H9 (cell line): ENCODE measurements at regions not wholly inside any gene's neighbourhood (a gene's known extent, or its start where the extent isn't known, plus 50 kb on each side); places are given as distances from the start of the nearest gene placed in this dataset.

ENCODE experiments used
- DNase-seq: peaks from one replicate; pipeline ENCODE4 v3.0.0-alpha.2; 2017
- H2AFZ ChIP-seq: one replicate; pipeline ENCODE4 v1.6.1; 2013; ENCODE audit warnings: mild to moderate bottlenecking, low read length, control low read depth, moderate library complexity
- H2AK5ac ChIP-seq: 2 replicates; pipeline ENCODE4 v1.6.1; 2013; ENCODE audit warnings: low read length, control low read depth, mixed read lengths; ENCODE audit not compliant: insufficient read length
- H2BK120ac ChIP-seq: one replicate; pipeline ENCODE4 v1.6.1; 2013; ENCODE audit warnings: low read depth, mild to moderate bottlenecking, low read length, control low read depth, inconsistent platforms; ENCODE audit not compliant: poor library complexity, severe bottlenecking
- H2BK12ac ChIP-seq: 2 replicates; pipeline ENCODE4 v1.6.1; 2013; ENCODE audit warnings: low read length, control low read depth, mixed read lengths, low read depth; ENCODE audit not compliant: insufficient read length
- H2BK15ac ChIP-seq: 2 replicates; pipeline ENCODE4 v1.6.1; 2013; ENCODE audit warnings: low read depth, low read length, control low read depth
- H2BK20ac ChIP-seq: one replicate; pipeline ENCODE4 v1.6.1; 2013; ENCODE audit warnings: low read depth, mild to moderate bottlenecking, low read length, control low read depth, inconsistent platforms; ENCODE audit not compliant: poor library complexity, severe bottlenecking
- H2BK5ac ChIP-seq: 2 replicates; pipeline ENCODE4 v1.6.1; 2013; ENCODE audit warnings: low read length, control low read depth, mixed read lengths; ENCODE audit not compliant: insufficient read length
- H3K14ac ChIP-seq: 2 replicates; pipeline ENCODE4 v1.6.1; 2013; ENCODE audit warnings: low read length, control low read depth; ENCODE audit not compliant: insufficient read depth
- H3K18ac ChIP-seq: 2 replicates; pipeline ENCODE4 v1.6.1; 2013; ENCODE audit warnings: low read depth, mild to moderate bottlenecking, mixed read lengths, low read length, control low read depth; ENCODE audit not compliant: insufficient read length
- H3K23ac ChIP-seq: 2 replicates; pipeline ENCODE4 v1.6.1; 2013; ENCODE audit warnings: low read length, control low read depth, mixed read lengths, low read depth; ENCODE audit not compliant: insufficient read length
- H3K23me2 ChIP-seq: 2 replicates; pipeline ENCODE4 v1.6.1; 2013; ENCODE audit warnings: low read depth, mild to moderate bottlenecking, mixed read lengths, low read length, control low read depth; ENCODE audit not compliant: insufficient read length, poor library complexity, severe bottlenecking
- H3K27ac ChIP-seq: 2 replicates; pipeline ENCODE4 v1.5.1; 2013; ENCODE audit warnings: low read length, control low read depth, mixed read lengths, low read depth; ENCODE audit not compliant: insufficient read length
- H3K27me3 ChIP-seq: 2 replicates; pipeline ENCODE4 v1.6.1; 2013; ENCODE audit warnings: low read length, control low read depth, inconsistent platforms; ENCODE audit not compliant: insufficient read depth
- H3K4ac ChIP-seq: 2 replicates; pipeline ENCODE4 v1.6.1; 2013; ENCODE audit warnings: low read depth, mild to moderate bottlenecking, control low read depth, inconsistent platforms, low read length, moderate library complexity
- H3K4me1 ChIP-seq: 2 replicates; pipeline ENCODE4 v1.6.1; 2013; ENCODE audit warnings: low read length, control low read depth, inconsistent platforms; ENCODE audit not compliant: insufficient read depth
- H3K4me2 ChIP-seq: 2 replicates; pipeline ENCODE4 v1.6.1; 2013; ENCODE audit warnings: low read length, control low read depth, mixed read lengths; ENCODE audit not compliant: insufficient read length, insufficient read depth
- H3K56ac ChIP-seq: 2 replicates; pipeline ENCODE4 v1.6.1; 2013; ENCODE audit warnings: low read depth, mild to moderate bottlenecking, mixed read lengths, low read length, control low read depth; ENCODE audit not compliant: insufficient read length
- H3K79me1 ChIP-seq: 2 replicates; pipeline ENCODE4 v1.6.1; 2013; ENCODE audit warnings: low read depth, mild to moderate bottlenecking, moderate library complexity, low read length, control low read depth, inconsistent platforms; ENCODE audit not compliant: insufficient read depth, poor library complexity, severe bottlenecking
- H3K79me2 ChIP-seq: 2 replicates; pipeline ENCODE4 v1.6.1; 2013; ENCODE audit warnings: low read length, control low read depth, inconsistent platforms; ENCODE audit not compliant: insufficient read depth
- H3K9ac ChIP-seq: 2 replicates; pipeline ENCODE4 v1.6.1; 2013; ENCODE audit warnings: low read length, control low read depth, mixed read lengths; ENCODE audit not compliant: insufficient read length; ENCODE audit errors: extremely low read depth
- H3K9me3 ChIP-seq: one replicate; pipeline ENCODE4 v1.6.1; 2013; ENCODE audit warnings: low read depth, low read length, inconsistent platforms; ENCODE audit not compliant: control insufficient read depth
- H3T11ph ChIP-seq: one replicate; pipeline ENCODE4 v1.6.1; 2013; ENCODE audit warnings: mild to moderate bottlenecking, low read length, control low read depth, inconsistent platforms
- H4K20me1 ChIP-seq: one replicate; pipeline ENCODE4 v1.6.1; 2013; ENCODE audit not compliant: control insufficient read depth, insufficient read length, insufficient read depth
- H4K5ac ChIP-seq: 2 replicates; pipeline ENCODE4 v1.6.1; 2013; ENCODE audit warnings: low read depth, mild to moderate bottlenecking, mixed read lengths, low read length, control low read depth; ENCODE audit not compliant: insufficient read length
- H4K8ac ChIP-seq: replicated peaks from 2 replicates; pipeline ENCODE4 v1.6.1; 2013; ENCODE audit warnings: low read length, control low read depth, mixed read lengths, low read depth; ENCODE audit not compliant: insufficient read length
- H4K91ac ChIP-seq: 2 replicates; pipeline ENCODE4 v1.6.1; 2013; ENCODE audit warnings: low read depth, mild to moderate bottlenecking, moderate library complexity, mixed read lengths, low read length, control low read depth; ENCODE audit not compliant: insufficient read length
- H3K27ac Mint-ChIP-seq, 3 experiments: 2 replicates in 2 of 3; 3 replicates in 1 of 3; pipeline ENCODE4 v1.8.0; 2020 to 2021; ENCODE audit warnings: mixed read lengths in 3 of 3, mild to moderate bottlenecking in 1 of 3, moderate library complexity in 1 of 3
- H3K27me3 Mint-ChIP-seq: 2 replicates; pipeline ENCODE4 v1.8.0; 2021; ENCODE audit warnings: low read depth, mild to moderate bottlenecking, moderate library complexity, mixed read lengths
- H3K36me3 Mint-ChIP-seq, 3 experiments: 2 replicates in 2 of 3; 3 replicates in 1 of 3; pipeline ENCODE4 v1.8.0; 2020 to 2021; ENCODE audit warnings: low read depth in 3 of 3, mixed read lengths in 3 of 3; ENCODE audit not compliant: insufficient read depth in 1 of 3
- H3K4me1 Mint-ChIP-seq, 2 experiments: 2 replicates each; pipeline ENCODE4 v1.8.0; 2020; ENCODE audit warnings: mixed read lengths in 2 of 2
- H3K4me3 Mint-ChIP-seq, 2 experiments: 2 replicates in 1 of 2; 3 replicates in 1 of 2; pipeline ENCODE4 v1.8.0; 2020 to 2021; ENCODE audit warnings: mild to moderate bottlenecking in 2 of 2, mixed read lengths in 2 of 2, moderate library complexity in 1 of 2
- H3K9me3 Mint-ChIP-seq, 2 experiments: 2 replicates in 1 of 2; 3 replicates in 1 of 2; pipeline ENCODE4 v1.8.0; 2020; ENCODE audit warnings: mild to moderate bottlenecking in 2 of 2, mixed read lengths in 2 of 2, moderate library complexity in 1 of 2
- WGBS: extraction: QIAGEN DNeasy Blood & Tissue Kit; methylation state at CpG from one replicate; pipeline ENCODE4 v1.1.7; 2013; ENCODE audit warnings: missing lambda C conversion rate, low lambda C conversion rate, mixed read lengths; ENCODE audit not compliant: insufficient read length; ENCODE audit errors: extremely low coverage; 5-methylcytosine and 5-hydroxymethylcytosine counted together
- TF ChIP-seq, protein P1 (sequence below): fragments of 200-600 bp; sonication (generic); conservative IDR thresholded peaks from 3 replicates; pipeline ENCODE4 v1.8.0; 2021; ENCODE audit warnings: antibody characterized with exemption, mild to moderate bottlenecking

- DNase-seq = no peak
- no peak overlapping the region for H4K5ac ChIP-seq
- H3K18ac ChIP-seq = no peak overlapping the region
- Mint-ChIP-seq H3K36me3 (no peaks in the 10 kb centered on the region), H3K27ac (peak overlapping the region in 1 of 3 experiments; percentile 74; a peak in 1 of 7 replicates), H3K4me3 (no peak overlapping the region), H3K4me1 (0 out of 4 replicates have a peak, but pooled peaks cover 0 to 2% of the 10 kb centered on the region in 2 experiments), H3K27me3 (no peaks in the 10 kb centered on the region), H3K9me3 (no peaks in the 10 kb centered on the region)
- H3K9me3 ChIP-seq = no peaks in the 10 kb centered on the region
- no CpG with 5 or more reads among the region's 1 CpG for WGBS
- no peak overlapping the region for H3K4me2 ChIP-seq
- H2BK5ac ChIP-seq = no peak overlapping the region
- no peaks in the 10 kb centered on the region for H4K20me1 ChIP-seq
- H2BK20ac ChIP-seq = no peak overlapping the region
- no peak overlapping the region for H2BK15ac ChIP-seq
- TF ChIP-seq, protein P1, sequence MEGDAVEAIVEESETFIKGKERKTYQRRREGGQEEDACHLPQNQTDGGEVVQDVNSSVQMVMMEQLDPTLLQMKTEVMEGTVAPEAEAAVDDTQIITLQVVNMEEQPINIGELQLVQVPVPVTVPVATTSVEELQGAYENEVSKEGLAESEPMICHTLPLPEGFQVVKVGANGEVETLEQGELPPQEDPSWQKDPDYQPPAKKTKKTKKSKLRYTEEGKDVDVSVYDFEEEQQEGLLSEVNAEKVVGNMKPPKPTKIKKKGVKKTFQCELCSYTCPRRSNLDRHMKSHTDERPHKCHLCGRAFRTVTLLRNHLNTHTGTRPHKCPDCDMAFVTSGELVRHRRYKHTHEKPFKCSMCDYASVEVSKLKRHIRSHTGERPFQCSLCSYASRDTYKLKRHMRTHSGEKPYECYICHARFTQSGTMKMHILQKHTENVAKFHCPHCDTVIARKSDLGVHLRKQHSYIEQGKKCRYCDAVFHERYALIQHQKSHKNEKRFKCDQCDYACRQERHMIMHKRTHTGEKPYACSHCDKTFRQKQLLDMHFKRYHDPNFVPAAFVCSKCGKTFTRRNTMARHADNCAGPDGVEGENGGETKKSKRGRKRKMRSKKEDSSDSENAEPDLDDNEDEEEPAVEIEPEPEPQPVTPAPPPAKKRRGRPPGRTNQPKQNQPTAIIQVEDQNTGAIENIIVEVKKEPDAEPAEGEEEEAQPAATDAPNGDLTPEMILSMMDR = no peak
- H3K56ac ChIP-seq = no peak overlapping the region
- no peaks in the 10 kb centered on the region for H3K79me2 ChIP-seq
- no peaks in the 10 kb centered on the region for H3K23me2 ChIP-seq
- H3K4ac ChIP-seq = no peak overlapping the region
- H3K9ac ChIP-seq = no peak overlapping the region
- H4K8ac ChIP-seq = no peak overlapping the region
- H4K91ac ChIP-seq = no peak overlapping the region
- no peak overlapping the region for H3K14ac ChIP-seq
- no peaks in the 10 kb centered on the region for H3K79me1 ChIP-seq
- no peak overlapping the region for H2BK120ac ChIP-seq
- no peak overlapping the region for H2BK12ac ChIP-seq
- H2AFZ ChIP-seq = no peak overlapping the region
- H3K27me3 ChIP-seq = no peaks in the 10 kb centered on the region
- no peak overlapping the region for H2AK5ac ChIP-seq
- no peak overlapping the region for H3T11ph ChIP-seq
- H3K27ac ChIP-seq = no peak overlapping the region
- H3K4me1 ChIP-seq = no peaks in the 10 kb centered on the region
- H3K23ac ChIP-seq = no peak overlapping the region
Measured at GRCh38 chr4:36722986-36723385, 441.6 kb downstream of the DTHD1 start.
